CD14-positive monocyte (primary cell): ENCODE measurements at regions not wholly inside any gene's neighbourhood (a gene's known extent, or its start where the extent isn't known, plus 50 kb on each side); places are given as distances from the start of the nearest gene placed in this dataset.

Experiments
- DNase-seq, 3 donors: peaks; one replicate each; pipeline ENCODE4 v3.0.0-alpha.2; 2011 to 2022
- H2AFZ ChIP-seq: 2 replicates; pipeline ENCODE4 v1.6.0; 2012; ENCODE audit warnings: mild to moderate bottlenecking, low read depth, low read length, inconsistent platforms; ENCODE audit not compliant: insufficient read depth, poor library complexity, severe bottlenecking
- H3K27ac ChIP-seq, 2 donors: 1 replicate in 1 of 2; 2 replicates in 1 of 2; pipeline ENCODE4 v1.5.1; 2012 to 2013; ENCODE audit warnings: low read length in 2 of 2, control low read depth in 1 of 2, inconsistent platforms in 1 of 2, low read depth in 1 of 2, mild to moderate bottlenecking in 1 of 2
- H3K27me3 ChIP-seq, 2 donors: one replicate each; pipeline versions ENCODE4 v1.6.0 to v1.6.1; 2011 to 2013; ENCODE audit warnings: low read length in 2 of 2; ENCODE audit not compliant: control insufficient read depth in 2 of 2, insufficient read depth in 2 of 2
- H3K36me3 ChIP-seq, 2 donors: replicated peaks in 1 of 2; 1 replicate in 1 of 2; 2 replicates in 1 of 2; pipeline versions ENCODE4 v1.5.1 to v1.6.1; 2012 to 2013; ENCODE audit warnings: low read length in 2 of 2, control low read depth in 1 of 2, inconsistent platforms in 1 of 2, mild to moderate bottlenecking in 1 of 2; ENCODE audit not compliant: insufficient read depth in 2 of 2, control insufficient read depth in 1 of 2
- H3K4me1 ChIP-seq, 2 donors: 1 replicate in 1 of 2; 2 replicates in 1 of 2; pipeline versions ENCODE4 v1.5.1 to v1.6.1; 2012 to 2013; ENCODE audit warnings: low read length in 2 of 2, control low read depth in 1 of 2, inconsistent platforms in 1 of 2, mild to moderate bottlenecking in 1 of 2, moderate library complexity in 1 of 2; ENCODE audit not compliant: insufficient read depth in 2 of 2, control insufficient read depth in 1 of 2
- H3K4me2 ChIP-seq: replicated peaks from 2 replicates; pipeline ENCODE3; 2012; ENCODE audit warnings: low read length, moderate library complexity, mild to moderate bottlenecking; ENCODE audit not compliant: poor library complexity, severe bottlenecking; ENCODE audit errors: extremely low read depth
- H3K4me3 ChIP-seq, 3 experiments: fragments of 200-600 bp in 1 of 3; sonication (generic) in 1 of 3; replicated peaks in 1 of 3; 1 replicate in 2 of 3; 2 replicates in 1 of 3; pipeline ENCODE4 v1.5.1; 2011 to 2013; ENCODE audit warnings: low read length in 3 of 3, mild to moderate bottlenecking in 3 of 3, control low read depth in 2 of 3, low read depth in 2 of 3, inconsistent platforms in 1 of 3, moderate library complexity in 1 of 3
- H3K79me2 ChIP-seq: 2 replicates; pipeline ENCODE4 v1.6.0; 2012; ENCODE audit warnings: mild to moderate bottlenecking, control low read depth, inconsistent platforms, low read length, moderate library complexity; ENCODE audit not compliant: insufficient read depth
- H3K9ac ChIP-seq: 2 replicates; pipeline ENCODE4 v1.6.0; 2017; ENCODE audit warnings: low read length, mild to moderate bottlenecking; ENCODE audit not compliant: insufficient read depth, poor library complexity, severe bottlenecking
- H3K9me3 ChIP-seq, 2 donors: replicated peaks in 1 of 2; 1 replicate in 1 of 2; 2 replicates in 1 of 2; pipeline versions ENCODE4 v1.5.1 to v1.6.1; 2012 to 2013; ENCODE audit warnings: low read length in 2 of 2, control low read depth in 1 of 2; ENCODE audit not compliant: control insufficient read depth in 1 of 2, insufficient read depth in 1 of 2
- H4K20me1 ChIP-seq: 2 replicates; pipeline ENCODE4 v1.6.0; 2012; ENCODE audit warnings: mild to moderate bottlenecking, low read length, control low read depth, moderate library complexity; ENCODE audit not compliant: insufficient read depth
- H3K27ac Mint-ChIP-seq, 7 donors: one replicate each; pipeline ENCODE4 v1.8.0; 2020; ENCODE audit warnings: mild to moderate bottlenecking in 7 of 7, mixed read lengths in 7 of 7, moderate library complexity in 6 of 7, inconsistent platforms in 2 of 7
- H3K27me3 Mint-ChIP-seq, 3 donors: one replicate each; pipeline ENCODE4 v1.8.0; 2021 to 2022; ENCODE audit warnings: low read depth in 3 of 3, mild to moderate bottlenecking in 3 of 3, mixed read lengths in 3 of 3, moderate library complexity in 3 of 3, inconsistent platforms in 1 of 3
- H3K36me3 Mint-ChIP-seq, 2 donors: one replicate each; pipeline ENCODE4 v1.8.0; 2020; ENCODE audit warnings: mixed read lengths in 2 of 2, inconsistent platforms in 1 of 2, mild to moderate bottlenecking in 1 of 2
- H3K4me1 Mint-ChIP-seq: one replicate; pipeline ENCODE4 v1.8.0; 2020; ENCODE audit warnings: mild to moderate bottlenecking, mixed read lengths
- H3K4me3 Mint-ChIP-seq, 2 donors: one replicate each; pipeline ENCODE4 v1.8.0; 2020; ENCODE audit warnings: mild to moderate bottlenecking in 2 of 2, mixed read lengths in 2 of 2, moderate library complexity in 1 of 2
- H3K9me3 Mint-ChIP-seq, 7 donors: one replicate each; pipeline ENCODE4 v1.8.0; 2020 to 2022; ENCODE audit warnings: mixed read lengths in 7 of 7, mild to moderate bottlenecking in 6 of 7, moderate library complexity in 6 of 7, inconsistent platforms in 2 of 7
- WGBS: methylation state at CpG from one replicate; pipeline ENCODE4 v1.1.5; 2013; ENCODE audit warnings: missing lambda C conversion rate; ENCODE audit not compliant: insufficient coverage; 5-methylcytosine and 5-hydroxymethylcytosine counted together
- intact Hi-C, 2 donors: fragments of 100-400 bp; cut with micrococcal nuclease; formaldehyde crosslinking; loops; one replicate each; pipeline versions ENCODE4 v1.15.0 to v1.15.1; 2023
- TF ChIP-seq, protein P1 (sequence below): fragments of 200-600 bp; IDR thresholded peaks from one replicate; pipeline ENCODE4 v1.8.0; 2022; ENCODE audit warnings: antibody characterized with exemption, mild to moderate bottlenecking

DNA sequence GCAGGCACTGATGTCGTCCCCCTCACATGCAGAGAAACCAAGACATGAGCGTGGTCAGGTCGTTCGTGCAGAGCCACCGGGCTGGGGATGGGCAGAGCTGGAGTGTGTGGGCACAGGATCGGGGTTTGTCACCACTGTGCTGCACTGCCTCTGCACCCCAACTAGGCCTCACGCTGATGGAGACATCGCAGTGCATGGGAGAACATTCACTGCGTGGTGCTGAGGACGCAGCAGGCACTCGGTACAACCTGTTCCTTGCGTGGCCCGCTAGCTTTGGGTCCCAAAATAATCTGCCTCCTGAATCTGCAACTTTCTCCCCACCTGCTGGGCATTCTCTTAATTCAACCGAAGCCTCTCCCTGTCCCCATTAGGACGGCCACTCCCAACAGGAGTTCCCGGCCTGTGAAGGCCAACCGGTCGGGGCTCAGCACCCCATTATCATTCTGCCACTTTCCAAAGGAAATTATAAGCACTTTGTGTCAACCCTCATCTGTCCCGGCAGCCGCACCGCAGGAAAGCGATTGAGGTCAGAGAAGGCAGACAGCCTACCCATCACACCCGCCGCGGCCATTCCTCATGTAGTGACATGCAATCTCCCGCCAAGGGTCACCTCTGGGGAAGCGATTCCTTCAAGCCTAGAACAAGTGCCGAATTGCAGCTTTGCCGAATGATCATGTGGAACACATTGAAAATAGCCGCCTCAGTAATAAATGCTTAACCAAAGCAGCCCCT lies 490.4 kb downstream of the MN1 start:
- H3K27me3 ChIP-seq: no peaks in the 10 kb centered on the region
- DNase-seq: no peak
- no peak overlapping the region for H3K4me2 ChIP-seq
- no peak overlapping the region for H3K27ac ChIP-seq
- H4K20me1 ChIP-seq: no peaks in the 10 kb centered on the region
- Mint-ChIP-seq H3K27ac (no peak overlapping the region), H3K9me3 (peaks cover 1 to 8% (median 4%) of the 10 kb centered on the region in 7 donors), H3K4me1 (no peaks in the 10 kb centered on the region), H3K4me3 (no peak overlapping the region), H3K27me3 (peaks cover 1 to 3% (median 2%) of the 10 kb centered on the region in 3 donors), H3K36me3 (no peaks in the 10 kb centered on the region)
- H3K36me3 ChIP-seq: no peaks in the 10 kb centered on the region
- TF ChIP-seq, protein P1, sequence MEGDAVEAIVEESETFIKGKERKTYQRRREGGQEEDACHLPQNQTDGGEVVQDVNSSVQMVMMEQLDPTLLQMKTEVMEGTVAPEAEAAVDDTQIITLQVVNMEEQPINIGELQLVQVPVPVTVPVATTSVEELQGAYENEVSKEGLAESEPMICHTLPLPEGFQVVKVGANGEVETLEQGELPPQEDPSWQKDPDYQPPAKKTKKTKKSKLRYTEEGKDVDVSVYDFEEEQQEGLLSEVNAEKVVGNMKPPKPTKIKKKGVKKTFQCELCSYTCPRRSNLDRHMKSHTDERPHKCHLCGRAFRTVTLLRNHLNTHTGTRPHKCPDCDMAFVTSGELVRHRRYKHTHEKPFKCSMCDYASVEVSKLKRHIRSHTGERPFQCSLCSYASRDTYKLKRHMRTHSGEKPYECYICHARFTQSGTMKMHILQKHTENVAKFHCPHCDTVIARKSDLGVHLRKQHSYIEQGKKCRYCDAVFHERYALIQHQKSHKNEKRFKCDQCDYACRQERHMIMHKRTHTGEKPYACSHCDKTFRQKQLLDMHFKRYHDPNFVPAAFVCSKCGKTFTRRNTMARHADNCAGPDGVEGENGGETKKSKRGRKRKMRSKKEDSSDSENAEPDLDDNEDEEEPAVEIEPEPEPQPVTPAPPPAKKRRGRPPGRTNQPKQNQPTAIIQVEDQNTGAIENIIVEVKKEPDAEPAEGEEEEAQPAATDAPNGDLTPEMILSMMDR: no peak
- no peak overlapping the region for H2AFZ ChIP-seq
- H3K79me2 ChIP-seq: no peaks in the 10 kb centered on the region
- no peaks in the 10 kb centered on the region for H3K4me1 ChIP-seq
- no peak overlapping the region for H3K9ac ChIP-seq
- H3K4me3 ChIP-seq: no peak overlapping the region
- WGBS: 90% methylated on average over 28 of the region's 30 CpGs
- intact Hi-C loops: no loop called here
- H3K9me3 ChIP-seq: no peaks in the 10 kb centered on the region

DNA sequence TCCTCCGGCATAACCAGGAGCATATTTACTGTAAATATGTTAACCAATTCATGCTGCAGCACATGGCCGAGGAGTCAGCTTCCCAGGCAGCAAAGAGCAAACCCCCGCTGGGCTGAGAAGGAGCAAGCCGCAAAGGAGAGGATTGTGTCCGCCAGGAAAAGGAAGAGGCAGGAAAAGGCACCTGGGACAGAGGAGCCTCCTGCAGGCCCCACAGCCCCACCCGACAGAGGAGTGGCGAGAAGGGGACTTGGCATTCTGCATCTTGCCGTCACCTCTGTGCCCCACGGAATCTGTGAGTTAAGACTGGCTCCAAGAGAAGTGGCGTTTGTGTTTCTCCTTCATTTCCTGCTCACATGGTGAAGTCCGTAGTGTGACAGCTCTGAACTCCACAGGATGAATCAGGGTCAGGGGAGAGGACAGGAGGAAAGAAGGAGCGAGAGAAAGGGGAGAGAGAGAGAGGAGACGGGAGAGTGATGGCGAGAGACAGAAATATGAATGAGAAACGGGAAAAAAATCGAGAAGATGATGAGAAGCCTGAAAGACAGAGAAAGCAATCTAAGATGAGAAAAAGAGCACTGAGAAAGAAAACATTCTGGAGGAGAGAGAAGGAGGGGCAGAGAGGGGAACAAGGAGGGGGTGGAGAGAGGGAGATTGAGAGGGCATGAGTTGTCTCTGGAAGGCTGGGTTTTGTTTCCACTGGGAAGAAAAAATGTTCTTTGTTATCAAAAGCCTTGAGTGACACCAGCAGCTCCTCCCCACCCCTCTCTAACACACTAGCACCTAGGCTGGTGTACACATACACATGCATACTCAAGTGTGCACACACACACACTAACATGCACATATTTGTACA lies 489.6 kb downstream of the MN1 start:
- Histone ChIP-seq H3K9me3 (no peaks in the 10 kb centered on the region), H3K36me3 (no peaks in the 10 kb centered on the region), H3K9ac (no peak overlapping the region), H3K4me1 (no peaks in the 10 kb centered on the region), H4K20me1 (no peaks in the 10 kb centered on the region), H2AFZ (no peak overlapping the region), H3K4me2 (no peak overlapping the region), H3K27me3 (no peaks in the 10 kb centered on the region), H3K4me3 (no peak overlapping the region), H3K79me2 (no peaks in the 10 kb centered on the region), H3K27ac (no peak overlapping the region)
- TF ChIP-seq, protein P1: no peak
- H3K27me3 Mint-ChIP-seq: peaks cover 1 to 3% (median 2%) of the 10 kb centered on the region in 3 donors
- DNase-seq: no peak
- H3K4me3 Mint-ChIP-seq: no peak overlapping the region
- H3K9me3 Mint-ChIP-seq: peaks cover 1 to 8% (median 4%) of the 10 kb centered on the region in 7 donors
- H3K36me3 Mint-ChIP-seq: no peaks in the 10 kb centered on the region
- intact Hi-C loops: no loop called here
- 68% methylated on average over 15 of the region's 16 CpGs for WGBS
- no peak overlapping the region for H3K27ac Mint-ChIP-seq
- H3K4me1 Mint-ChIP-seq: peaks cover 2% of the 10 kb centered on the region
